ENCODE measurements at regions not wholly inside any gene's neighbourhood (a gene's known extent, or its start where the extent isn't known, plus 50 kb on each side); places are given as distances from the start of the nearest gene placed in this dataset.

DNA sequence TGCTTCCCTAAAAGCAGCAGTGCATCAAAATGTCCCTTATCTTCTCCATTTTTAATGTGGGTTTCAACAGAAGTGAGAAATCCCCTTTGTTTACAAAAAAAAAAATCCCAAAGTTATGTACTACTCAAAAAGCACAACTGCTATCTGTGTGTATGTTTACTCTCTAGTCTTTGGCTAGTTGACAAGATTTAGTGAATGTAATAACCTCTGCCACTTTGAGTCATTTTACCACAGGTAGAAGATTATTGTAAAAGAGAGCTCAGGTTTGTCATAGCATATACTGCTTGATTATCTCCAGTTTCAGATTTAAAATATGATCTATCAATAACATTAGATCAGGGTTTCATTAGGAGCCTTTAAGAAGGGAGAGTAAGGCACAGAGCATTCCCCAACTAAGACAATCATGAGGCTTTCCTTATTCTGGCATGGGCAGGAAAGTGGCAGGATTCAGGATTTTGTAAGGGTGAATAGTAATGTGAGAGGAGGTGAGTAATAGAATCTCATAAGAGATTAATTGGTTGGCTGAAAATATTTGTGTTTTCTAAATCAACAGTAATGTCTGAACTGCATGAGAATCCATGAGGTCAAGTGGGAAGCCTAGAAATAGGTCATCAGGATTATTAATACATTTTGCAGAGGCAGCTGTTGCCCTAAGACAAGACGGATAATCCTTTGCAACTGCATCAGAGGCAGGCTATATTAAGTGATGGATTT is 1780.3 kb upstream of the LRRTM1 start:
- H3K9ac ChIP-seq (ENCODE audit: insufficient read depth in 1 of 2, low read length in 2 of 2), result no peak overlapping the region
- TF ChIP-seq CTCF (IDR thresholded peaks at IDR 0.05; ENCODE audit: control extremely low read depth, extremely low read depth), result no peak
- H3K9me3 ChIP-seq (ENCODE audit: control insufficient read depth in 4 of 4, insufficient read depth in 3 of 4, low read length in 3 of 4), result peaks cover 0 to 6% (median 0%) of the 10 kb centered on the region in 4 donors
- H3K36me3 ChIP-seq (ENCODE audit: control insufficient read depth in 4 of 4, insufficient read depth in 4 of 4, low read length in 4 of 4), result no peaks in the 10 kb centered on the region
- no peak overlapping the region for H3K4me3 ChIP-seq
- DNase-seq (no peak), ATAC-seq (ENCODE audit: insufficient read depth, low FRiP score) (no peak)
- H3K27ac ChIP-seq (ENCODE audit: low read depth in 1 of 2, low read length in 1 of 2), result no peak overlapping the region
- H3K27me3 ChIP-seq (ENCODE audit: control insufficient read depth in 3 of 3, insufficient read depth in 3 of 3, low read length in 2 of 3), result no peaks in the 10 kb centered on the region
- no peaks in the 10 kb centered on the region for H3K4me1 ChIP-seq (ENCODE audit: control insufficient read depth in 5 of 5, insufficient read depth in 5 of 5, low read length in 5 of 5)
- 90 to 93% methylated on average over 1 of the region's 1 CpG for WGBS, 2 donors

DNA sequence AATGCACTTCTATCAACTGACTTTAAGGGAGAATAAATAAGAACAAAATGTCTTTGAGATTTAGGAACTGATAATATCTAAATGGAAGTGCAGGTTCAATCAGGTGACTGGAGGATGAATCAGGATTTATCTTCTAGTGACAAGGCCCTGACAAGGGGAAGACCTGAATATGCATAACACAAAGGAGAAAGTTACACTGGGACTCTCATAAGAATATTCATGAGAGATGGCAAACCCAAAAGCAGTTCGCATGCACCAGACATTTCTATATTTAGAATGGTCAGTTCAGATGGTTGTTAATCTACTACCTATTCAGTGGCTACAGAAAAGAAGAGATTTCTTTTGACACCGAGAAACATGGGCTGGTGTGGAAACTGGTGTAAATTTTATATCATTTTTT is 1771.3 kb upstream of the LRRTM1 start:
- H3K4me3 ChIP-seq, result no peak overlapping the region
- no peaks in the 10 kb centered on the region for H3K27me3 ChIP-seq (ENCODE audit: control insufficient read depth in 3 of 3, insufficient read depth in 3 of 3, low read length in 2 of 3)
- no peak for DNase-seq
- no peak overlapping the region for H3K27ac ChIP-seq (ENCODE audit: low read depth in 1 of 2, low read length in 1 of 2)
- no peak for ATAC-seq (ENCODE audit: insufficient read depth, low FRiP score)
- TF ChIP-seq CTCF (IDR thresholded peaks at IDR 0.05; ENCODE audit: control extremely low read depth, extremely low read depth), result no peak
- WGBS, 2 donors, result 89 to 90% methylated on average over 2 of the region's 2 CpGs
- no peaks in the 10 kb centered on the region for H3K36me3 ChIP-seq (ENCODE audit: control insufficient read depth in 4 of 4, insufficient read depth in 4 of 4, low read length in 4 of 4)
- H3K9ac ChIP-seq (ENCODE audit: insufficient read depth in 1 of 2, low read length in 2 of 2), result no peak overlapping the region
- H3K9me3 ChIP-seq (ENCODE audit: control insufficient read depth in 4 of 4, insufficient read depth in 3 of 4, low read length in 3 of 4), result no peaks in the 10 kb centered on the region
- no peaks in the 10 kb centered on the region for H3K4me1 ChIP-seq (ENCODE audit: control insufficient read depth in 5 of 5, insufficient read depth in 5 of 5, low read length in 5 of 5)

- 61 to 82% methylated on average over 2 of the region's 2 CpGs for WGBS, 2 donors
- no peak for TF ChIP-seq CTCF (IDR thresholded peaks at IDR 0.05; ENCODE audit: control extremely low read depth, extremely low read depth)
- ATAC-seq (ENCODE audit: insufficient read depth, low FRiP score), result no peak
These were observed 1757.9 kb upstream of the LRRTM1 start for GRCh38 chr2:82062463-82062862.

GRCh38 chr2:82055846-82056245 is 1751.3 kb upstream of the LRRTM1 start:
- no peaks in the 10 kb centered on the region for H3K4me1 ChIP-seq (ENCODE audit: control insufficient read depth in 5 of 5, insufficient read depth in 5 of 5, low read length in 5 of 5)
- 53 to 55% methylated on average over 4 of the region's 4 CpGs for WGBS, 2 donors
- H3K36me3 ChIP-seq (ENCODE audit: control insufficient read depth in 4 of 4, insufficient read depth in 4 of 4, low read length in 4 of 4), result no peaks in the 10 kb centered on the region
- H3K9me3 ChIP-seq (ENCODE audit: control insufficient read depth in 4 of 4, insufficient read depth in 3 of 4, low read length in 3 of 4), result no peaks in the 10 kb centered on the region
- H3K4me3 ChIP-seq, result no peak overlapping the region
- no peak for TF ChIP-seq CTCF (IDR thresholded peaks at IDR 0.05; ENCODE audit: control extremely low read depth, extremely low read depth)
- ATAC-seq (ENCODE audit: insufficient read depth, low FRiP score) (no peak), DNase-seq (no peak)
- no peak overlapping the region for H3K27ac ChIP-seq (ENCODE audit: low read depth in 1 of 2, low read length in 1 of 2)
- no peaks in the 10 kb centered on the region for H3K27me3 ChIP-seq (ENCODE audit: control insufficient read depth in 3 of 3, insufficient read depth in 3 of 3, low read length in 2 of 3)
- no peak overlapping the region for H3K9ac ChIP-seq (ENCODE audit: insufficient read depth in 1 of 2, low read length in 2 of 2)

More at GRCh38 chr2:82062463-82062862, 1757.9 kb upstream of the LRRTM1 start:
- Histone ChIP-seq H3K36me3 (ENCODE audit: control insufficient read depth in 4 of 4, insufficient read depth in 4 of 4, low read length in 4 of 4) (no peaks in the 10 kb centered on the region), H3K27ac (ENCODE audit: low read depth in 1 of 2, low read length in 1 of 2) (no peak overlapping the region), H3K9me3 (ENCODE audit: control insufficient read depth in 4 of 4, insufficient read depth in 3 of 4, low read length in 3 of 4) (no peaks in the 10 kb centered on the region), H3K9ac (ENCODE audit: insufficient read depth in 1 of 2, low read length in 2 of 2) (no peak overlapping the region), H3K4me1 (ENCODE audit: control insufficient read depth in 5 of 5, insufficient read depth in 5 of 5, low read length in 5 of 5) (no peaks in the 10 kb centered on the region), H3K27me3 (ENCODE audit: control insufficient read depth in 3 of 3, insufficient read depth in 3 of 3, low read length in 2 of 3) (no peaks in the 10 kb centered on the region), H3K4me3 (no peak overlapping the region)
- no peak for DNase-seq
